ENCODE measurements at regions not wholly inside any gene's neighbourhood (a gene's known extent, or its start where the extent isn't known, plus 50 kb on each side); places are given as distances from the start of the nearest gene placed in this dataset.

GRCh38 chr2:42853549-42854206 is 61.3 kb upstream of the HAAO start:
- DNase-seq (ENCODE audit: low spot score) = no peak

DNA sequence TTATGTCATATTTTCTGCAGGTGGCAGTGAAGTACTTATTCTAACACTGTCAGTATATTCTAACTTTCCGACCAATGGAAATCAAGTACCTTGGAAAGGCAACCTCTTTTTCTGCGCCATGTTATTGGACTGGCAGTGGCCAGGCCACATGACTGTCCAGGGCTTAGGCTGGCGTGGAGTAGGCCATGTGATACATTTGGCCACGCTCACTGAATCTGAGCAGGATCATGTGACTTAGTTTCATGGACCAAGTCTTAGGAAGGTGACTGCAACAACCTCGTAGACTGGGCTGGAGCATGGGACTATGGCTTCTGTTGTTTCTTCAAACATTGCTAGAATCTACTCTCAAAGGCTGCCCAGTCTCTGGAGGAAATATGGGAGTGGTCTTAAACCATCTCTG is 60.4 kb upstream of the HAAO start:
- no peak for DNase-seq (ENCODE audit: low spot score)

DNA sequence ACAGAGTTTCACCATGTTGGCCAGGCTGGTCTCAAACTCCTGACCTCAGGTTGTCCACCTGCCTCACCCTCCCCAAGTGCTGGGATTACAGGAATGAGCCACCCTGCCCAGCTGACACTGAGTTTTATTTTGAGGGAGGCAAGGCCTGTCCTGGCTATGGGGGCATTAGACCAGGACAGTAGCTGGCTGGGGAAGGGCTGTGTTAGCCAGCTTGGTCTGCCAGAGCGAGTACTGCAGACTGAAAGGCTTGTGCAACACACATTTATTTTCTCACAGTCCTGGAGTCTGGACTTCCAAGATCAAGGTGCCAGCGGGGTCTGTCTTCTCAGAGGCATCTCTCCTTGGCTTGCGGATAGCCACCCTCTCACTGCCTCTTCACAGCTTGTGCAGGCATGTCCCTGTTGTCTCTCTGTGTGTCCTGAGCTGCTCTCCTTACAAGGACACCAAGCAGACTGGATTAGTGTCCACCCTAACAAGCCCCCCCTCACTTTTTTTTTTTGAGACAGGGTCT is 59.4 kb upstream of the HAAO start:
- no peak for DNase-seq (ENCODE audit: low spot score)

DNA sequence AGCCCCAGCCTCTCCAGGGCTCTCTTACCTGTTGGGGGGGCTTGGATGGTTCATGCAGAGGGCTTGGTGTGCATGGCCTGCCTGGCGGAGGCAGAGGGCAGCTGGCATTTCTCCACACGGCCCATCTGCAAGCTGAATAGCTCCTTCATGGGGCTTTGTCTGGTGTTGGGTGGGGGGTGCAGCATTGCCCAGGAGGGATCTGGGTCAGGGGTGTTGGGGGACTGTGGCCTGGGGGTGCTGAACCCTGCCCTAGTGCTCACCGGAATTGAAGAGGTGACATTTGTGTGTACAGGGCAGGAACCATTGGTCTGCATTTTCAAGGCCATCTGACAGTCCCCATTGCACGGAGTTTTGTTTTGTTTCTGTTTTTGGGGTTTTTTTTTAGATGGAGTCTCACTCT is 58.8 kb upstream of the HAAO start:
- DNase-seq (ENCODE audit: low spot score) = no peak

DNA sequence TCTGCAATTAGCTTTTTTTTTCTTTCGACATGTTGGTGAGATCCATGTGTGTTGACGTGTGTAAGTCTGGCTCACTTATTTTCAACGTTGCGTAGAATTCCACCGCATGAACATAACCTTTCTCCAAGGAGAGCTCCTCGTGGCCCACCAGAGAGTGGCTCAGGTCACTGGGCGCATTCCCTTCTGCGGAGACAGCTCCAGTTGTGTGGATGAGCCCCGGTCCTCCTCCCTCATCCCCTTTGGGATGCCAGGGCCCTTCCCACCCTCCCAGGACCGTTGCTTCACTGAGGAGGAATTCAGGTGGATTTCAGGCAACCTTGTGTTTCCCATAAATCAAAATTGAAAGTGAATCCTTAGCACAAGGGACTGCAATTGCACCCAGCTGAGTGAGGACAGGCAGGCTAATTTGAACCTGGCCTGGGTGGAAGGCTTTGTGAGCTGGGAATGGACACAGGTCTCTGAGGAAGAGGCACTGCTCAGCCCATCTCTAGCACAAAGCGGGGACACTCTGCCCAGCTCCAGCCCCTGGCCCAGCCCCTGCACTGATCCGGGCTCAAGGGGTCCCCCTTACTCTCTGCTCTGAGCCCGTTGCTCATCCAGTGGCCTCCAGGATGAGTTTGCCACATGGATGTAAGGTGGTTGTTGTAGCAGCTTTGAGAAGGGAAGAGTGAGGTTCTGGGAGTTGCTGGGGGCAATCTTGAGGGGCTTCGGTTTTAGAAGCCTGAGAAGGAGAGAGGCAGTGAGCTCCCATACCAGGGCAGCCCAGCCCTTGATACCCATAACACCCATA is 57.8 kb upstream of the HAAO start:
- no peak for DNase-seq (ENCODE audit: low spot score)

DNA sequence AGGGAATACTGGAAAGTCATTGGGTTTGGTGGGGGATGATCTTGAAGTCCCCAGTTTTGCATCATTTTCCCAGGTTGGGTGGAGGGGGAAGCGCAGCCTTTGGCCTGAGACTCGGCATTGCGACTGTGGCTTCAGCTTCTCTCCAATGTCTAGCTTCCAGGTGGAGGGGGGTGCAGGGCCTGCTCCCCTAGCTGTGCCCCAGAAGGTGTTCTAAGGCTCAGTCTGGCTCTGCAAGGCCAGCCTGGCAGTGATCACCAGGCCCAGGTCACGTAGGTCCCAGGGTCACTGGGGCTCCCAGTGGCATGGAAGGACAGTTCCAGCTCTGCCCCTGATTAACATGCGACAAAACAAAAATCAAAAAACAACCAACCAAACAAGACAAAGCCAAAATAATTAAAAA is 56.9 kb upstream of the HAAO start:
- no peak for DNase-seq (ENCODE audit: low spot score)

GRCh38 chr2:42848726-42849290 is 56.4 kb upstream of the HAAO start:
- no peak for DNase-seq (ENCODE audit: low spot score)

GRCh38 chr2:42848265-42848664 is 55.9 kb upstream of the HAAO start:
- DNase-seq (ENCODE audit: low spot score) = no peak

GRCh38 chr2:42847596-42848151 is 55.3 kb upstream of the HAAO start:
- DNase-seq (ENCODE audit: low spot score) = no peak

DNA sequence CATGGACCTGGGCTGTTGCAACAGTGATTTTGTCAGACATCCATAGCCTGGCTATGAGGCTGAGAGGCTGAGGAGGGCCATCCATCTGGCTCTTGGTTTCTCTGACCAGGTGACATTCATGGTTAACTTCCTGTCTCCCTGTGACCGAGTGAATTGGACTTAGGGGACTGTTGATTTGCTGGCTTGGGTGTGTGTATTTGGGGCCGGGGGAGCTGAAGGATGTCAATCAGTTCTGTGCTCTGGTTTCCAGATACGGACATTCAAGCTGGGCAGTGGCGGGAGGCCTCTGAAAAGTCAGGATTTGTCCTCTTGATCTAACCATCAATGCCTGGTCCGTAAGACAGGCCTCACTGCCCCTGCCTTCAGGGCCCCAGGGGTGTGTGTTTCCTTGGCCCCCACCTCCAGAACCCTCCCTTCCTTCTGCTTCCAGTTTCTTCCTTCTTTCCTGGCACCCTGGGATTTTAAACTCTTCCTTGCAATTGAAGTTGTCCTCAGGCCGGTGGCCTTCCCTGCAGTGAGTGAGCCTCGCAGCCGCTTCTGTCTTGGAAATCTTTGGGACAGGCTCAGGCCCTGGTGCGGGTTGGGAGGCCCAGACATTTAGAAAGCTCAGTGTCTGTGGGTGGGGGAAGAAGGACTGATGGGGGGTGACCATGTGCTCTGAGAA is 54.7 kb upstream of the HAAO start:
- no peak for DNase-seq (ENCODE audit: low spot score)

GRCh38 chr2:42846026-42846425 is 53.6 kb upstream of the HAAO start:
- DNase-seq (ENCODE audit: low spot score) = no peak

- DNase-seq (ENCODE audit: low spot score) = no peak
Measured at GRCh38 chr2:42844901-42845821, 52.8 kb upstream of the HAAO start.

DNA sequence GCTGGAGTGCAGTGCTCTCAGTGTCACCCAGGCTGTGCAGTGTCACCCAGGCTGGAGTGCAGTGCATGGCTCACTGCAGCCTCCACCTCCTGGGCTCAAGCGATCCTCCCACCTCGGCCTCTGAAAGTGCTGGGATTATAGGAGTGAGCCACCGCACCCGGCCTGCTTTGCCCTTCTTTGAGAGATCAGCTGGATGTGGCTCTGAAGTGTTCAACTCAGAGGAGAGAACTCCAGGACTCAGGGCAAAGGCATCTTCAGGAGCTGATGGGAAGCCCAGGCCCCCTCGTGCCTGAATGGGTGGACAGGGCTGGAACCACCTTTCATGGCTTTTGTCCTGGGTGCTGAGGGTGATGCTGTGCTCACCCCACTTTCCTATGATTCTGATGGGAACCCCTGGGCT is 52.0 kb upstream of the HAAO start:
- no peak for DNase-seq (ENCODE audit: low spot score)

DNA sequence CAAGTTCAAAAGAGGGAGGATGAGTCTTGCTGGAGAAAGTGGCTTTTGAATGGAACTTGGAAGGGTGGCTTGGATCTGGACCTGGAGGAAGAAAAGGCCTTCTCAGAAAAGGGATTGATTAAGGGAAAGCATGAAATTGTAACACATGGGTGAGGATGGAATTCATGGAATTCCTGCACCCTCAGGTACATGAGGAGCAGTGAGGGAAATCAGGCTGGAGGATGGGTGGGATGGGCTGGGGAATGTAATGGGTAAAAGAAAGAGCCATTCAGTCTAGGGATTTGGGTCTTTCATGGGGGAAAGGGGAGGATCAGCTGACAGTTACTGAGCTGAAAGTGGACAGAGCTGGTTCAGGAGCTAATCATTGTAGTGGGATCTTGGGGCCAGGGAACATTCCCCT is 51.2 kb upstream of the HAAO start:
- DNase-seq (ENCODE audit: low spot score) = no peak

DNA sequence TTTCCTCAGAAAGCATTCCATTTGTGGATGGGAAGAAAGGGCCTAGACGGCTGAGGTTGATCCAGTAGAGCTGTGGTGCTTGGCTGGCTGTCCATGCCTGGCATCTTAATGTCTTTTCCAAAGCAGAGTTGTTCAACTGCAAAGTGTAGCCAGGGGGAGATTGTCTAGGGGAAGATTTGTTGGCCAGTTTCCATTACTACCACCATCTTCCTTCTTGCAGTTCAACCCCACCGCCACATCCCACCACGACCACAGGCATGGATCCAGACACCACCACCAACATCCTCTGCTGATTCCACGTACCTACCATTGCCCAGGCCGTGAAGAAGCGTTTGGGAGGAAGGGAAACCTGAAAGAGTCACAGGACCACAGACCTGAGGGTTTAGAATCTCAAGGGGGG is 50.7 kb upstream of the HAAO start:
- no peak for DNase-seq (ENCODE audit: low spot score)

GRCh38 chr2:42842466-42842865 is 50.1 kb upstream of the HAAO start:
- no peak for DNase-seq (ENCODE audit: low spot score)
